Gastroesophageal sphincter (tissue), 4 donors: ENCODE measurements at regions not wholly inside any gene's neighbourhood (a gene's known extent, or its start where the extent isn't known, plus 50 kb on each side); places are given as distances from the start of the nearest gene placed in this dataset.

Experiments used
- ATAC-seq: fragments of 150-250 bp; one replicate; pipeline ENCODE4 v1.9.1; 2016; ENCODE audit warnings: mild to moderate bottlenecking, moderate library complexity
- H3K27ac ChIP-seq, 4 donors: fragments of 200-600 bp; sonication (generic) in 3 of 4; 1 replicate in 3 of 4; 2 replicates in 1 of 4; pipeline ENCODE4 v1.5.1; 2016 to 2019
- H3K27me3 ChIP-seq: fragments of 200-600 bp; sonication (generic); one replicate; pipeline ENCODE4 v1.5.1; 2019
- H3K36me3 ChIP-seq, 2 donors: fragments of 200-600 bp; sonication (generic); one replicate each; pipeline ENCODE4 v1.5.1; 2019; ENCODE audit warnings: control low read depth in 1 of 2
- H3K4me1 ChIP-seq, 3 donors: fragments of 200-600 bp; sonication (generic); 1 replicate in 2 of 3; 2 replicates in 1 of 3; pipeline ENCODE4 v1.5.1; 2016 to 2019; ENCODE audit warnings: control low read depth in 2 of 3
- H3K4me3 ChIP-seq, 2 donors: fragments of 200-600 bp; sonication (generic); one replicate each; pipeline ENCODE4 v1.5.1; 2019; ENCODE audit warnings: mild to moderate bottlenecking in 1 of 2, moderate library complexity in 1 of 2
- H3K9me3 ChIP-seq, 3 donors: fragments of 200-600 bp; sonication (generic); one replicate each; pipeline ENCODE4 v1.5.1; 2017 to 2019; ENCODE audit warnings: control low read depth in 2 of 3
- CTCF ChIP-seq, 4 experiments: fragments of 200-600 bp in 2 of 4; fragments of 450-650 bp in 2 of 4; sonication (generic) in 1 of 4; IDR thresholded peaks; one replicate each; pipeline ENCODE4 v1.5.1; 2017 to 2019; ENCODE audit warnings: antibody characterized with exemption in 4 of 4, mild to moderate bottlenecking in 2 of 4, moderate library complexity in 2 of 4
- EP300 ChIP-seq: sonication (generic); formaldehyde crosslinking; IDR thresholded peaks from one replicate; pipeline ENCODE4 v1.6.1; 2017; ENCODE audit warnings: antibody characterized with exemption, mild to moderate bottlenecking
- POLR2A ChIP-seq, 2 donors: fragments of 450-650 bp; IDR thresholded peaks; one replicate each; pipeline ENCODE4 v1.6.1; 2017; ENCODE audit warnings: antibody characterized with exemption in 2 of 2, mild to moderate bottlenecking in 2 of 2, moderate library complexity in 1 of 2
- POLR2AphosphoS5 ChIP-seq: sonication (generic); formaldehyde crosslinking; IDR thresholded peaks from one replicate; pipeline ENCODE4 v1.6.1; 2017; ENCODE audit warnings: antibody characterized with exemption
- WGBS, 2 donors: methylation state at CpG; one replicate each; pipeline ENCODE4 v1.1.5; 2018; ENCODE audit warnings: low coverage in 1 of 2; 5-methylcytosine and 5-hydroxymethylcytosine counted together

DNA sequence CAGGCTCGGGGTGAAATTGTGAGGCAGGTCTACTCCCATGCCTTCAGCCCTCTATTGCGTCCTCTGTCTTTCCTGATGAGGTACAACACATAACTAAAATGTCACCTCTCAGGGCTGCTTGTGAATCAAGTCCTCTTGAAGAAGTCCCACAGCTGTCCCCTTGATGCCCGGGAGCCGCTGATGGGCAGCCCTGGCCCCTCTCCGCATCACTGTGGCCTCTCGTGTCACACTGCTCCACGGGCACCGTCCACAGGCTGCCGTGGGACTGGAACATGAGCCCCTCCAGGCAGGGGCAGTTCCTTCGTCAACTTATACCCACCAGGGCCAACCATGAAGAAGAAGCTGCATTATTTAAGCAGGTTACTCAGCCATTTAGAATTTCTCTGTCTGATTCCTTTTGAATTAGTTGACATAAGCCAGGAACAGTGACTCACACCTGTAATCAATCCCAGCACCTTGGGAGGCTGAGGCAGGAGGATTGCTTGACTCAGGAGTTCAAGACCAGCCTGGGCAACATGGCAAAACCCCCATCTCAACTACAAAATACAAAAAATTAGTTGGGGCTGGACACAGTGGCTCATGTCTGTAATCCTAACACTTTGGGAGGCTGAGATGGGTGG, 58.5 kb upstream of the UBE3C start:
- Histone ChIP-seq H3K4me1 (peaks cover 0 to 6% (median 0%) of the 10 kb centered on the region in 3 donors), H3K27ac (no peak overlapping the region), H3K9me3 (peaks cover 0 to 39% (median 0%) of the 10 kb centered on the region in 3 donors), H3K27me3 (peaks cover 69% of the 10 kb centered on the region), H3K36me3 (no peaks in the 10 kb centered on the region), H3K4me3 (no peak overlapping the region)
- ATAC-seq, result no peak
- WGBS, 2 donors, result 68 to 88% methylated on average over 2 of the region's 10 CpGs
- TF ChIP-seq EP300 (no peak), CTCF (IDR thresholded peaks at IDR 0.05) (no peak), POLR2A (IDR thresholded peaks at IDR 0.05) (no peak), POLR2AphosphoS5 (no peak)

DNA sequence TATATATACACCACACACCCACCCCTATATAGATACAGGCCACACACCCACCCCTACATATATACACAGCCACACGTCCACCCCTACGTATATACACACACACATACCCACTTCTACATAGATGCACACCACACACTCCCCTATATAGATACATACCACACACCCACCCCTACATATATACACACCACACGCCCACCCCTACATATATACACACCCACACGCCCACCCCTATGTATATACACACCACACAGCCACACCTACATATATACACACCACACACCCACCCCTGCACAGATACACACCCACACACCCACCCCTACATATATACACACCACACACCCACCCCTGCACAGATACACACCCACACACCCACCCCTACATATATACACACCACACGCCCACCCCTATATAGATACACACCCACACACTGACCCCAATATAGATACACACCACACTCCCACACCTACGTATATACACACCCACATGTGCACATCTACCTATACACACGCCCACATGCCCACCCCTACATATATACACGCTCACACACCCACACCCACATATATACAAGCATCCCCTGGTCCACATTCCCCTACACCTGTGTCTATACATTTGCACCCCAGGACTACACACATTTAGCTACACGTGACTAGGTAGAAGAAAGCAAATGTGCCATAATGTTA, 52.1 kb upstream of the UBE3C start:
- no peak for ATAC-seq
- H3K36me3 ChIP-seq, result no peaks in the 10 kb centered on the region
- H3K4me1 ChIP-seq, result no peaks in the 10 kb centered on the region
- TF ChIP-seq CTCF (IDR thresholded peaks at IDR 0.05) (no peak), POLR2A (IDR thresholded peaks at IDR 0.05) (no peak), EP300 (no peak), POLR2AphosphoS5 (no peak)
- H3K27me3 ChIP-seq, result peaks cover 39% of the 10 kb centered on the region
- no peak overlapping the region for H3K27ac ChIP-seq
- 70 to 84% methylated on average over 8 of the region's 9 CpGs for WGBS, 2 donors
- peaks cover 0 to 48% (median 0%) of the 10 kb centered on the region in 3 donors for H3K9me3 ChIP-seq
- H3K4me3 ChIP-seq, result no peak overlapping the region

- no peak for ATAC-seq
- H3K27ac ChIP-seq, result no peak overlapping the region
- H3K4me1 ChIP-seq, result no peaks in the 10 kb centered on the region
- 83 to 86% methylated on average over 20 to 22 of the region's 24 CpGs for WGBS, 2 donors
- H3K27me3 ChIP-seq, result peaks cover 33% of the 10 kb centered on the region
- TF ChIP-seq POLR2A (IDR thresholded peaks at IDR 0.05), result no peak
- TF ChIP-seq CTCF (IDR thresholded peaks at IDR 0.05), result no peak
- no peak for TF ChIP-seq EP300
- TF ChIP-seq POLR2AphosphoS5, result no peak
- peaks cover 0 to 40% (median 0%) of the 10 kb centered on the region in 3 donors for H3K9me3 ChIP-seq
- H3K4me3 ChIP-seq, result no peak overlapping the region
- H3K36me3 ChIP-seq, result no peaks in the 10 kb centered on the region
Observed at GRCh38 chr7:157087646-157088045, 51.1 kb upstream of the UBE3C start.

GRCh38 chr7:157088136-157088535, 50.6 kb upstream of the UBE3C start:
- Histone ChIP-seq H3K36me3 (no peaks in the 10 kb centered on the region), H3K4me1 (no peaks in the 10 kb centered on the region), H3K4me3 (no peak overlapping the region), H3K27ac (no peak overlapping the region), H3K9me3 (peaks cover 0 to 35% (median 0%) of the 10 kb centered on the region in 3 donors), H3K27me3 (peaks cover 33% of the 10 kb centered on the region)
- ATAC-seq, result no peak
- TF ChIP-seq CTCF (IDR thresholded peaks at IDR 0.05) (no peak), POLR2A (IDR thresholded peaks at IDR 0.05) (no peak), POLR2AphosphoS5 (no peak), EP300 (no peak)
- 70 to 87% methylated on average over 2 to 9 of the region's 11 CpGs for whole genome bisulfite sequencing, 2 donors
